Immature natural killer cell (primary cell): ENCODE measurements at regions not wholly inside any gene's neighbourhood (a gene's known extent, or its start where the extent isn't known, plus 50 kb on each side); places are given as distances from the start of the nearest gene placed in this dataset.

Experiments
- DNase-seq, 3 donors: peaks; one replicate each; pipeline ENCODE4 v3.0.0; 2022; ENCODE audit warnings: mixed read lengths in 1 of 3
- H3K27ac Mint-ChIP-seq, 6 donors: one replicate each; pipeline ENCODE4 v1.8.0; 2020; ENCODE audit warnings: mixed read lengths in 6 of 6, mild to moderate bottlenecking in 5 of 6, inconsistent platforms in 4 of 6, moderate library complexity in 3 of 6
- H3K27me3 Mint-ChIP-seq, 3 donors: one replicate each; pipeline ENCODE4 v1.8.0; 2020 to 2021; ENCODE audit warnings: low read depth in 3 of 3, mild to moderate bottlenecking in 3 of 3, mixed read lengths in 3 of 3, moderate library complexity in 3 of 3, inconsistent platforms in 1 of 3
- H3K36me3 Mint-ChIP-seq, 3 donors: one replicate each; pipeline ENCODE4 v1.8.0; 2020; ENCODE audit warnings: mixed read lengths in 3 of 3, inconsistent platforms in 2 of 3, mild to moderate bottlenecking in 2 of 3
- H3K4me1 Mint-ChIP-seq, 2 donors: one replicate each; pipeline ENCODE4 v1.8.0; 2020; ENCODE audit warnings: inconsistent platforms in 2 of 2, mild to moderate bottlenecking in 2 of 2, mixed read lengths in 2 of 2, moderate library complexity in 1 of 2
- H3K4me3 Mint-ChIP-seq, 5 donors: one replicate each; pipeline ENCODE4 v1.8.0; 2020; ENCODE audit warnings: mild to moderate bottlenecking in 5 of 5, mixed read lengths in 5 of 5, inconsistent platforms in 3 of 5, moderate library complexity in 3 of 5
- H3K9me3 Mint-ChIP-seq, 6 donors: one replicate each; pipeline ENCODE4 v1.8.0; 2020; ENCODE audit warnings: mild to moderate bottlenecking in 6 of 6, mixed read lengths in 6 of 6, inconsistent platforms in 4 of 6, moderate library complexity in 3 of 6

DNA sequence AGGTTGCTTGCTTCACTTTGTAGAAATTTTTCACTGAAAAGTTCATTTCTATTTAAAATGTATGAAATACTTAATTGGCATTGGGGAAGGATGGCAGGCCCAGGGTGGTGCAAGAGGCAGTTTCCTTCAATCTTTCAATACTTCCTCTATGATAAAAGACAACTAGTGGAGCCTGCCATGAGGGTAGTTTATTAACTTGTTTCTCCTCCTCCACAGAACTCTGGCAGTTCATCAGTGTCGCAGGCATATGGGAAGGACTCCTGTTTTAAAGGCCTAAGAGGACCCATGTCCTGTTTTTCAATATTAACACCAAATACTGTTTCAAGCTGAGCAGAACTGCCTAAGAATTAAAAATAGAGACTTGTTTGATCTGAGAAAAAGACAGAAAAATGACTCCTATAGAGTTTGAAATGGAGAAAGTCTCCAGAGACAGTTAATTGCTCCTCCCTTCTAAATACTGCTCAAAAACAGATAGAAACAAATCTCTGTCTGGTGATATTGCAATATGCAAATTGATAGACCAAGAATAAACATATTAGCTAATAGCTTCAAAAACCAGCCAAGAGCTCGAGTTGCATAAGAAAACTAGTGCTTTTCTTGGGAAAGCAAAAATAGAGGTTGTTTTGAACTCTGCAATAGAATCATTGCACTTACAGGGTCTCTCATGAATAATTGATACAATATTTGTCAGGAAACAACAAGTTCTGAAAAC is 665.7 kb upstream of the SLC35B3 start:
- peaks cover 0 to 3% (median 0%) of the 10 kb centered on the region in 3 donors for H3K27me3 Mint-ChIP-seq
- no peaks in the 10 kb centered on the region for H3K36me3 Mint-ChIP-seq
- no peaks in the 10 kb centered on the region for H3K4me1 Mint-ChIP-seq
- DNase-seq: no peak
- no peak overlapping the region for H3K27ac Mint-ChIP-seq
- H3K9me3 Mint-ChIP-seq: peaks cover 1 to 39% (median 6%) of the 10 kb centered on the region in 6 donors
- no peak overlapping the region for H3K4me3 Mint-ChIP-seq

- no peaks in the 10 kb centered on the region for H3K27me3 Mint-ChIP-seq
- H3K4me1 Mint-ChIP-seq: no peaks in the 10 kb centered on the region
- DNase-seq: no peak
- no peak overlapping the region for H3K27ac Mint-ChIP-seq
- peaks cover 0 to 31% (median 2%) of the 10 kb centered on the region in 6 donors for H3K9me3 Mint-ChIP-seq
- no peak overlapping the region for H3K4me3 Mint-ChIP-seq
- no peaks in the 10 kb centered on the region for H3K36me3 Mint-ChIP-seq
These were observed 660.4 kb upstream of the SLC35B3 start for GRCh38 chr6:9095729-9096128.

GRCh38 chr6:9095137-9095536 is 659.8 kb upstream of the SLC35B3 start:
- no peaks in the 10 kb centered on the region for H3K36me3 Mint-ChIP-seq
- no peak for DNase-seq
- no peak overlapping the region for H3K4me3 Mint-ChIP-seq
- no peaks in the 10 kb centered on the region for H3K4me1 Mint-ChIP-seq
- no peak overlapping the region for H3K27ac Mint-ChIP-seq
- H3K9me3 Mint-ChIP-seq: peaks cover 0 to 31% (median 2%) of the 10 kb centered on the region in 6 donors
- no peaks in the 10 kb centered on the region for H3K27me3 Mint-ChIP-seq

DNA sequence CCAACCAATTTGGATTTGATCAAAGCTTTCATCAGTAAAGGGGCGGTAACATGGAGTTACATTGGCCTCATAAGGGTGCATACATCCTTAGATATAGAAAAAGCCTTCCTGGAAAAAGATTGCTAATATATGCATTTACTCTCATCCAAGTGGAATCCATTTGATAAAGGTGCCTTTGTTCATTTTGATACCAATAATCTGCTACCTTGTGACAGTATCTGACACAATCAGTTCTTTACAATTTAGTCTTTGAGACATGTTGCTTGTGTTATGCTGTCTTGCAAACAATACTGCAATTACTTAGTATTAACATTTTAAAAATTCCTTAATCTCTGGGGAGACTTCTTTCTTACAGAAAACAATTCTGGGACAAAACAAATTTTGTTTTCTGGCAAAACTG is 654.4 kb upstream of the SLC35B3 start:
- Mint-ChIP-seq H3K9me3 (peaks cover 0 to 23% (median 8%) of the 10 kb centered on the region in 6 donors), H3K36me3 (peaks cover 0 to 4% (median 0%) of the 10 kb centered on the region in 3 donors)

DNA sequence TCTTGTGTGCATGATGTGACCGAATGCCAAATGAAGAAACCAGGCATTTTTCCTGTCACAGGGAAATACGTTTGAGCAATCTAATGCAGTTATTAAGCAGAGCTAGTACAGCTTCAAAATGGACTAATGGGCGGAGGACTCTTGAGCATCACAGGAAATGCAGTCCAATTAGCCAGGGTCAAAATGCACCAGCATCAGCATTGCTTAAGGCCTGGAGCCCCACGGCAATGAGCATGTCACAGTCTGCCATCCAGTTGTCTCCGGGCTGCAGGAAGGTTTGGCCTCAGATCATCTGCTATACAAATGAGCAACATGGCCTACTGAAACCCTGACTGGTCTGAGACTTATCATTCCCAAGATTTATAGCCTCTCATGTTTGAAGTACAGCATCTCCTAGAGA is 652.1 kb upstream of the SLC35B3 start:
- peaks cover 0 to 19% (median 8%) of the 10 kb centered on the region in 6 donors for H3K9me3 Mint-ChIP-seq
- peaks cover 0 to 3% (median 0%) of the 10 kb centered on the region in 3 donors for H3K27me3 Mint-ChIP-seq
- peaks cover 0 to 6% of the 10 kb centered on the region in 2 donors for H3K4me1 Mint-ChIP-seq
- H3K4me3 Mint-ChIP-seq: no peak overlapping the region
- peaks cover 0 to 4% (median 0%) of the 10 kb centered on the region in 3 donors for H3K36me3 Mint-ChIP-seq
- DNase-seq: no peak
- H3K27ac Mint-ChIP-seq: no peak overlapping the region

More for the DNA sequence above, 654.4 kb upstream of the SLC35B3 start:
- no peak for DNase-seq
- no peak overlapping the region for H3K27ac Mint-ChIP-seq
- H3K4me1 Mint-ChIP-seq: peaks cover 0 to 6% of the 10 kb centered on the region in 2 donors
- H3K4me3 Mint-ChIP-seq: no peak overlapping the region
- H3K27me3 Mint-ChIP-seq: peaks cover 0 to 2% (median 0%) of the 10 kb centered on the region in 3 donors

DNA sequence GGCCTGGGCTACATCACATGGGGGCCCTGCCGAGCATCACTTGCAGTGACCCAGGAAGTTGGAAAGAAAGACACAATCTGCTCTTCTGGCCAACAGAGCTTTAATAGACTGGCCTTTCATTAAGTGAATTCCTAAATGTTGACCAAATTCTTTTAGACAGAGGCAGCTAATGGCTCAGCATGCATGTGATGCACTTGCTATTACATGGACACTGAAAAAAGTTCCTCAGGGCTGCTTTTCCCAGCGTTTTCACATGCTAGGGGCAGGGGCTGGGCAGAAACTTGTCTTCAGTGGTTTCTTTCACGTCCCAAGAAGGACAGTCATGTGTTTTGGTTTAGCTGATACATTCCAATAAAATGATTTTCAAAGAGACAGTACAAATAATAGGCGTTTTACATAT is 651.0 kb upstream of the SLC35B3 start:
- Mint-ChIP-seq H3K27me3 (peaks cover 0 to 3% (median 0%) of the 10 kb centered on the region in 3 donors), H3K9me3 (peaks cover 0 to 23% (median 8%) of the 10 kb centered on the region in 6 donors), H3K36me3 (peaks cover 0 to 4% (median 0%) of the 10 kb centered on the region in 3 donors), H3K4me1 (peaks cover 0 to 6% of the 10 kb centered on the region in 2 donors), H3K27ac (no peak overlapping the region), H3K4me3 (no peak overlapping the region)
- no peak for DNase-seq

- Mint-ChIP-seq H3K9me3 (peaks cover 0 to 23% (median 9%) of the 10 kb centered on the region in 6 donors), H3K27me3 (peaks cover 0 to 3% (median 0%) of the 10 kb centered on the region in 3 donors), H3K4me1 (peaks cover 0 to 6% of the 10 kb centered on the region in 2 donors), H3K36me3 (peaks cover 0 to 4% (median 0%) of the 10 kb centered on the region in 3 donors), H3K27ac (no peak overlapping the region), H3K4me3 (no peak overlapping the region)
- DNase-seq: no peak
These were observed 650.3 kb upstream of the SLC35B3 start for GRCh38 chr6:9085709-9086070.

GRCh38 chr6:9085054-9085708 is 649.8 kb upstream of the SLC35B3 start:
- Mint-ChIP-seq H3K27ac (no peak overlapping the region), H3K36me3 (peaks cover 0 to 4% (median 0%) of the 10 kb centered on the region in 3 donors), H3K4me1 (peaks cover 0 to 6% of the 10 kb centered on the region in 2 donors), H3K27me3 (peaks cover 0 to 3% (median 0%) of the 10 kb centered on the region in 3 donors), H3K4me3 (no peak overlapping the region), H3K9me3 (peaks cover 0 to 23% (median 10%) of the 10 kb centered on the region in 6 donors)
- DNase-seq: peak in 1 of 3 donors; percentile 0

DNA sequence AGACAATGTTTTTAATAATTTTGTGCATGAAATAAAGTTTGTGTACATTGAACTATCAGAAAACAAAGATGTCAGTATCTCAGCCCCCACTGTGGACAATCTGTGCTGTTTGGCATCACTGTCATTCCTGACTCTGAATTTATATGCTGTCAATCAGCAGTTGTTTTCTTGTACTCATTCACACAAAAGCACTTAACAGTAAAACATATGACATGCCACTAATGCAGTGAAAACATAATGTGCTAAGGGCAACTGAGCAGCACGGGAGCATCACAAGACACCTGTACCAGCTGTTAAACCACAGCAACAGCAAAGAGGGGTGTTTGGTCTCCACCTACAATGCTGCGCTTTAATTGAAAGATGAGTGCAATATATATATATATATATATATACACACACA is 647.8 kb upstream of the SLC35B3 start:
- peaks cover 0 to 4% (median 0%) of the 10 kb centered on the region in 3 donors for H3K36me3 Mint-ChIP-seq
- no peak overlapping the region for H3K27ac Mint-ChIP-seq
- H3K27me3 Mint-ChIP-seq: peaks cover 0 to 3% (median 0%) of the 10 kb centered on the region in 3 donors
- H3K4me3 Mint-ChIP-seq: no peak overlapping the region
- no peak for DNase-seq
- peaks cover 0 to 23% (median 11%) of the 10 kb centered on the region in 6 donors for H3K9me3 Mint-ChIP-seq
- peaks cover 0 to 6% of the 10 kb centered on the region in 2 donors for H3K4me1 Mint-ChIP-seq

DNA sequence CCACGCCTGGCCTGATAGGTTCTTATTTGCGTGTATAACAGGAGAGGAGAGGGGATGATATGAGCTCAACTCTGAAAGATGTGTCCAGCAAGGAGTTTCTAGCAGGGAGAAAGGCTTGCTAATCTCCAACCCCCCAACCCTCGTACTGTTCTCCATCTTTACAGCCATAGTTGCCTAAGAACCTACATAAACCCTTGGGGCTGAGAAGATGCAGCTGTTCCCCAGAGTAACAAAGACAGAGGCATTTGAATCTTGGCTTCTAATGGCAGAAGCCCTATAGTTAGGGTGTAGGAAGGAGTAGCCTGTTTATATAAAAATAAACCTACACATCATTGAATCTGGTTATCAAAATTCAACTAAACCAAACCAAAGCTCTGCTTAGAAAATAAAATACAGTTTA is 631.4 kb upstream of the SLC35B3 start:
- H3K27me3 Mint-ChIP-seq: peaks cover 1 to 4% (median 2%) of the 10 kb centered on the region in 3 donors
- H3K9me3 Mint-ChIP-seq: peaks cover 0 to 35% (median 13%) of the 10 kb centered on the region in 6 donors
- H3K4me3 Mint-ChIP-seq: no peak overlapping the region
- H3K36me3 Mint-ChIP-seq: no peaks in the 10 kb centered on the region
- no peak overlapping the region for H3K27ac Mint-ChIP-seq
- no peak for DNase-seq
- H3K4me1 Mint-ChIP-seq: no peaks in the 10 kb centered on the region

DNA sequence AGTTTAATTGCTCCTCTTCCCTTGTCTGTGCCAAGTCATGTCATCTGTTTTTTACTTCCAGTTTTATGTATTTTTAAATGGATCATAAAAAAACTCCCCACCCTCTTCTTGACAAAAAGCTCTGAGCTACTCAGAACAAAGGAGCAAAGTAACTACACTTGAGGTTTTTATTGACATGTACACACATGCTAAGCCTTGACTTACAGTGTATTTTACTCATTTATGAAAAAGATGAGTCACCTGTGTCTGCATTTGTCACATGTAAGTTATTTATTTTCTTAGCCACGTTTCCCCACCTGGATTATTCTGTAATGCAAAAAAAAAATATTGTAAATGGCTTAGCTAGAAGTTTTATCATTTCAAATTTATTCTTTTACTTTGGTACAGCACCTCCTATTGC is 628.8 kb upstream of the SLC35B3 start:
- no peak overlapping the region for H3K4me3 Mint-ChIP-seq
- H3K27ac Mint-ChIP-seq: no peak overlapping the region
- H3K36me3 Mint-ChIP-seq: no peaks in the 10 kb centered on the region
- H3K9me3 Mint-ChIP-seq: peaks cover 0 to 30% (median 13%) of the 10 kb centered on the region in 6 donors
- DNase-seq: no peak
- H3K27me3 Mint-ChIP-seq: peaks cover 1 to 4% (median 2%) of the 10 kb centered on the region in 3 donors
- H3K4me1 Mint-ChIP-seq: no peaks in the 10 kb centered on the region

DNA sequence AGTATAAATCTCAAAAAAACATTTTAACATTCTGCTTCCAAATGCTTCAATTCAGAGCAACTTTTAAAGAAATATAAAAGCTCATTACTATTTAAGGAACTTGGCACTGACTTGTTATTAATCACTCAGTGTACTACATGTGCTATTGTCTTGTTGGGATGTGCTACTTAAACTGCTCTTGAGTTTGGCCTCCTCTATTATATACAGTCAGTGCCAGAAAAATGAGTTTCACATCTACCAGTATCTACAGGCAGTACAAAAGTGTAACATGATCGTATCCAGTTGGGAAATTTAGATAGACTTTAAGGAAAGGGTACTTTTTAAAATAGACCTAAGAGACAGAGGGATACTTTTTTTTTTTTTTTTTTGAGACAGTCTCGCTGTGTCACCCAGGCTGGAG is 627.3 kb upstream of the SLC35B3 start:
- H3K4me3 Mint-ChIP-seq: no peak overlapping the region
- DNase-seq: no peak
- H3K4me1 Mint-ChIP-seq: no peaks in the 10 kb centered on the region

GRCh38 chr6:9057937-9058336 is 622.6 kb upstream of the SLC35B3 start:
- Mint-ChIP-seq H3K27ac (no peak overlapping the region), H3K36me3 (no peaks in the 10 kb centered on the region), H3K4me1 (no peaks in the 10 kb centered on the region), H3K27me3 (peaks cover 0 to 1% (median 0%) of the 10 kb centered on the region in 3 donors), H3K4me3 (no peak overlapping the region), H3K9me3 (peaks cover 0 to 29% (median 9%) of the 10 kb centered on the region in 6 donors)
- no peak for DNase-seq

More for the DNA sequence above, 627.3 kb upstream of the SLC35B3 start:
- Mint-ChIP-seq H3K27ac (no peak overlapping the region), H3K27me3 (peaks cover 0 to 2% (median 1%) of the 10 kb centered on the region in 3 donors), H3K36me3 (no peaks in the 10 kb centered on the region), H3K9me3 (peaks cover 0 to 29% (median 12%) of the 10 kb centered on the region in 6 donors)

DNA sequence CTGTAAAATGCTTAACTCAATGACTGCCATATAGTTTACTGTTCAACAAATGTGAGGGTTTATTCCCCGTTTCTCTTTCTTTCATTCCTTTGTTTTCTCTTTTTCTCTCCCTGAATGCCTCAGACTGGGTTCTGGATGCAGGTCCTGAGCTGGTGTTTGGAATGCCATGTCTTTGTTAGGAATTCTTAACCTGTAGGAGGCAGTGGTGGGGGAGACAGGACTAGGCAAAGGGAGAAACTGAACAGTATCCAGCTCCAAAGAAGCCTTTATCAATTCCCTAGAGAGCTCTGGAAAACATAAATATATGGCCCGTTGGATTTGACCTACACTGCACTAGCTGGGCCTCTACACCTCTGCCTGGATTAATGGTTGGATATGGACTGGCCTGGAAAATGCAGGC is 621.2 kb upstream of the SLC35B3 start:
- H3K4me1 Mint-ChIP-seq: no peaks in the 10 kb centered on the region
- H3K4me3 Mint-ChIP-seq: no peak overlapping the region

More for the DNA sequence above, 621.2 kb upstream of the SLC35B3 start:
- DNase-seq: no peak
- no peaks in the 10 kb centered on the region for H3K27me3 Mint-ChIP-seq
- no peaks in the 10 kb centered on the region for H3K36me3 Mint-ChIP-seq
- H3K9me3 Mint-ChIP-seq: peaks cover 0 to 22% (median 5%) of the 10 kb centered on the region in 6 donors
- no peak overlapping the region for H3K27ac Mint-ChIP-seq
